Tibial artery (tissue), 4 donors: ENCODE measurements at regions not wholly inside any gene's neighbourhood (a gene's known extent, or its start where the extent isn't known, plus 50 kb on each side); places are given as distances from the start of the nearest gene placed in this dataset.
A peak's percentile ranks its signal among the peaks of the same experiment; 100 is the strongest.
"Not testable (repeated sequence)": the region's sequence is repeated elsewhere in the genome, so short reads cannot be mapped to it uniquely, and the experiment has no call there.

Experiments used
- DNase-seq, 2 donors: peaks; one replicate each; pipeline ENCODE4 v3.0.0-alpha.2; 2019
- H3K27ac ChIP-seq, 2 donors: fragments of 200-600 bp; sonication (generic) in 1 of 2; 1 replicate in 1 of 2; 2 replicates in 1 of 2; pipeline ENCODE4 v1.5.1; 2018 to 2019; ENCODE audit warnings: mild to moderate bottlenecking in 1 of 2
- H3K27me3 ChIP-seq, 2 donors: fragments of 200-600 bp; sonication (generic) in 1 of 2; one replicate each; pipeline versions ENCODE4 v1.5.1 to v1.6.0; 2016 to 2019
- H3K36me3 ChIP-seq, 3 donors: fragments of 200-600 bp; sonication (generic) in 2 of 3; one replicate each; pipeline ENCODE4 v1.5.1; 2016 to 2019; ENCODE audit warnings: mild to moderate bottlenecking in 2 of 3
- H3K4me1 ChIP-seq, 4 donors: fragments of 200-600 bp; sonication (generic) in 2 of 4; 1 replicate in 3 of 4; 2 replicates in 1 of 4; pipeline ENCODE4 v1.5.1; 2016 to 2019
- H3K4me3 ChIP-seq, 2 donors: fragments of 200-600 bp; sonication (generic) in 1 of 2; 1 replicate in 1 of 2; 2 replicates in 1 of 2; pipeline ENCODE4 v1.5.1; 2018 to 2019; ENCODE audit warnings: mild to moderate bottlenecking in 2 of 2
- H3K9me3 ChIP-seq, 3 donors: fragments of 200-600 bp; sonication (generic) in 1 of 3; one replicate each; pipeline ENCODE4 v1.5.1; 2016 to 2019
- CTCF ChIP-seq, 2 experiments: fragments of 200-600 bp in 1 of 2; fragments of 450-650 bp in 1 of 2; IDR thresholded peaks; one replicate each; pipeline ENCODE4 v1.5.1; 2017 to 2019; ENCODE audit warnings: antibody characterized with exemption in 2 of 2, mild to moderate bottlenecking in 1 of 2, moderate library complexity in 1 of 2
- intact Hi-C: fragments of 100-400 bp; cut with DNase I; formaldehyde crosslinking; loops from one replicate; pipeline ENCODE4 v1.15.0; 2023; ENCODE audit warnings: low total_unique reads

- Histone ChIP-seq H3K27ac (no peak overlapping the region), H3K4me1 (peaks cover 0 to 42% (median 22%) of the 10 kb centered on the region in 4 donors), H3K4me3 (no peak overlapping the region), H3K36me3 (no peaks in the 10 kb centered on the region), H3K27me3 (no peaks in the 10 kb centered on the region), H3K9me3 (no peaks in the 10 kb centered on the region)
- TF ChIP-seq CTCF (IDR thresholded peaks at IDR 0.05): no peak
- no peak for DNase-seq
- intact Hi-C loops: loop anchor here (2.0 kb wide), 1 partner anchor 229 kb away; no protein-coding TSS in a partner anchor
These were observed 61.3 kb upstream of the LRCH1 start for GRCh38 chr13:46491641-46492040.

GRCh38 chr13:46490713-46491112, 62.3 kb upstream of the LRCH1 start:
- H3K4me3 ChIP-seq, DNase-seq, H3K36me3 ChIP-seq, H3K9me3 ChIP-seq, intact Hi-C loops, H3K27me3 ChIP-seq: not testable (repeated sequence)
- Histone ChIP-seq H3K27ac (peak overlapping the region; percentile 80), H3K4me1 (peaks cover 0 to 36% (median 22%) of the 10 kb centered on the region in 4 donors)

- Histone ChIP-seq H3K4me1 (peaks cover 0 to 30% (median 22%) of the 10 kb centered on the region in 4 donors), H3K36me3 (no peaks in the 10 kb centered on the region), H3K4me3 (peak overlapping the region; percentile 14 to 30), H3K9me3 (peaks cover 0 to 1% (median 0%) of the 10 kb centered on the region in 3 donors), H3K27me3 (no peaks in the 10 kb centered on the region), H3K27ac (peak overlapping the region; percentile 80)
- no peak for DNase-seq
- TF ChIP-seq CTCF (IDR thresholded peaks at IDR 0.05): no peak
- intact Hi-C loops: no loop called here
These were observed 62.8 kb upstream of the LRCH1 start for GRCh38 chr13:46490129-46490528.

GRCh38 chr13:46489586-46490023, 63.4 kb upstream of the LRCH1 start:
- Histone ChIP-seq H3K4me3 (peak overlapping the region; percentile 30), H3K27me3 (no peaks in the 10 kb centered on the region), H3K4me1 (peaks cover 0 to 27% (median 22%) of the 10 kb centered on the region in 4 donors), H3K9me3 (peaks cover 0 to 7% (median 0%) of the 10 kb centered on the region in 3 donors), H3K36me3 (no peaks in the 10 kb centered on the region), H3K27ac (peak overlapping the region; percentile 80)
- peak; percentile 78 to 89 for DNase-seq
- intact Hi-C loops: no loop called here
- no peak for TF ChIP-seq CTCF (IDR thresholded peaks at IDR 0.05)

- intact Hi-C loops: no loop called here
- H3K27ac ChIP-seq: peak overlapping the region in 1 of 2 donors; percentile 80
- DNase-seq: no peak
- peaks cover 0 to 19% (median 16%) of the 10 kb centered on the region in 4 donors for H3K4me1 ChIP-seq
- H3K27me3 ChIP-seq: no peaks in the 10 kb centered on the region
- no peak overlapping the region for H3K4me3 ChIP-seq
- H3K9me3 ChIP-seq: peaks cover 0 to 24% (median 13%) of the 10 kb centered on the region in 3 donors
- no peak for TF ChIP-seq CTCF (IDR thresholded peaks at IDR 0.05)
- H3K36me3 ChIP-seq: no peaks in the 10 kb centered on the region
These were observed 65.2 kb upstream of the LRCH1 start for GRCh38 chr13:46487748-46488147.

GRCh38 chr13:46486270-46486669, 66.7 kb upstream of the LRCH1 start:
- no peaks in the 10 kb centered on the region for H3K36me3 ChIP-seq
- peaks cover 0 to 24% (median 13%) of the 10 kb centered on the region in 3 donors for H3K9me3 ChIP-seq
- no peak overlapping the region for H3K4me3 ChIP-seq
- no peak overlapping the region for H3K27ac ChIP-seq
- peaks cover 0 to 19% (median 16%) of the 10 kb centered on the region in 4 donors for H3K4me1 ChIP-seq
- TF ChIP-seq CTCF (IDR thresholded peaks at IDR 0.05): no peak
- H3K27me3 ChIP-seq: no peaks in the 10 kb centered on the region
- no peak for DNase-seq
- intact Hi-C loops: no loop called here
